ENCODE measurements at regions not wholly inside any gene's neighbourhood (a gene's known extent, or its start where the extent isn't known, plus 50 kb on each side); places are given as distances from the start of the nearest gene placed in this dataset.

DNA sequence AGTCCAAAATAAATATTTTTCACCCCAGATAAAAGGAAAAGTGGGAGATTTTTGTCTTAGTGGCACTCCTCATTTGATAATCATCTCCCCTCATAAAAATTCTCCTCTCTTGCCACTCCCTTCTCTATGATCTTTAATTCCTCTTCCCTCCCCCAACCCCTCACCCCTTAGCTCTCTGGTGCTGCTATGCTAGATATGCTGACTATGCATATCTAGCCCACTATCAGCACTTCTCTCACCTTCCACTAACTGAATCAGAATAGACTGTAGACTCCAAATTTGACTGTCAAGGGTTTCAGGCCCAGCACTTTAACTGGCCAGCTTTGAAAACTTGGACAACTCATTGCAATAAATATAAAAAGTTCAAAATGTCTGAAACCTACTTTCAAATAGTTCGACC lies 254.2 kb downstream of the ETNK1 start:
- TF ChIP-seq, protein P1, sequence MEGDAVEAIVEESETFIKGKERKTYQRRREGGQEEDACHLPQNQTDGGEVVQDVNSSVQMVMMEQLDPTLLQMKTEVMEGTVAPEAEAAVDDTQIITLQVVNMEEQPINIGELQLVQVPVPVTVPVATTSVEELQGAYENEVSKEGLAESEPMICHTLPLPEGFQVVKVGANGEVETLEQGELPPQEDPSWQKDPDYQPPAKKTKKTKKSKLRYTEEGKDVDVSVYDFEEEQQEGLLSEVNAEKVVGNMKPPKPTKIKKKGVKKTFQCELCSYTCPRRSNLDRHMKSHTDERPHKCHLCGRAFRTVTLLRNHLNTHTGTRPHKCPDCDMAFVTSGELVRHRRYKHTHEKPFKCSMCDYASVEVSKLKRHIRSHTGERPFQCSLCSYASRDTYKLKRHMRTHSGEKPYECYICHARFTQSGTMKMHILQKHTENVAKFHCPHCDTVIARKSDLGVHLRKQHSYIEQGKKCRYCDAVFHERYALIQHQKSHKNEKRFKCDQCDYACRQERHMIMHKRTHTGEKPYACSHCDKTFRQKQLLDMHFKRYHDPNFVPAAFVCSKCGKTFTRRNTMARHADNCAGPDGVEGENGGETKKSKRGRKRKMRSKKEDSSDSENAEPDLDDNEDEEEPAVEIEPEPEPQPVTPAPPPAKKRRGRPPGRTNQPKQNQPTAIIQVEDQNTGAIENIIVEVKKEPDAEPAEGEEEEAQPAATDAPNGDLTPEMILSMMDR (IDR thresholded peaks at IDR 0.05 in 8 of 11, conservative IDR thresholded peaks at IDR 0.05 in 3 of 11): no peak
- no peak for TF ChIP-seq POLR2A (IDR thresholded peaks at IDR 0.05)

All from spleen (tissue), 7 donors.